ENCODE measurements at regions not wholly inside any gene's neighbourhood (a gene's known extent, or its start where the extent isn't known, plus 50 kb on each side); places are given as distances from the start of the nearest gene placed in this dataset.

DNA sequence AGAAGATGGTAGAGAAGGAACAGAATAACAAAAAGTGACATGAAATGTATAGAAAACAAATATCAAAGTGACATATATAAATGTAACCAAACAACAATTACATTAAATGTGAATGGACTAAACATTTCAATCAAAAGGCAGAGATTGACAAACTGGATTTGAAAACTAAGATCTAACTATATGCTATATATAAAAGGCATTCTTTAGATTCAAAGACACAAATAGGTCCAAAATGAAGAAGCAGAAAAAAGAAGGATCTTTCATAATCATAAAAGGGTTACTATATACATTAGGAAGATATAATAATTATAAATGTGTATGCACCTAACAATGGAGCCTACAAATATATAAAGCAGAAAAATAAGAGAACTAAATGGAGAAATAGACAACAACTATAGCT is 183.7 kb downstream of the METTL4 start:
- Mint-ChIP-seq H3K4me3 (no peak overlapping the region), H3K27me3 (peaks cover 4% of the 10 kb centered on the region), H3K4me1 (no peaks in the 10 kb centered on the region), H3K27ac (no peak overlapping the region), H3K36me3 (ENCODE audit: low read depth) (no peaks in the 10 kb centered on the region), H3K9me3 (peaks cover 10% of the 10 kb centered on the region)
- ATAC-seq (no peak), DNase-seq (no peak)

DNA sequence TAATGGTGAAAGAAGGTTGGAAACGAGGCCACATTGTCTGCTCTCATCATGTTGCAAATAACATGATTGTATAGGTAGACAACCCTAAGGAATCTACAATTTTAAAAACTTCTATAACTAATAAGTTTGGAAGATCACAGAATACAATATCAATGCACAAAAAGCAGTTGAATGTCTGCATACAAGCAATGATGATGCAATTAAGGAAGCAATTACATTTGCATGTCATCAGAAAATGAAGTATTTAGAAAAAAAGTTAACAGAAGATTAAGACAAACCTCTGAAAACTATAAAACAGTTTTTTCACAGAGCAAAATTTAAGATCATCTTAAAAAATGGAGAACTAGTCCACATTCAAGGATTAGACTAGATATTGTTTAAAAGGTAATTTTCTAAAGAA is 181.1 kb downstream of the METTL4 start:
- DNase-seq = no peak
- peaks cover 4% of the 10 kb centered on the region for H3K27me3 Mint-ChIP-seq
- peaks cover 10% of the 10 kb centered on the region for H3K9me3 Mint-ChIP-seq
- no peak overlapping the region for H3K27ac Mint-ChIP-seq
- H3K36me3 Mint-ChIP-seq (ENCODE audit: low read depth) = no peaks in the 10 kb centered on the region
- H3K4me1 Mint-ChIP-seq = no peaks in the 10 kb centered on the region
- H3K4me3 Mint-ChIP-seq = no peak overlapping the region
- ATAC-seq = no peak

DNA sequence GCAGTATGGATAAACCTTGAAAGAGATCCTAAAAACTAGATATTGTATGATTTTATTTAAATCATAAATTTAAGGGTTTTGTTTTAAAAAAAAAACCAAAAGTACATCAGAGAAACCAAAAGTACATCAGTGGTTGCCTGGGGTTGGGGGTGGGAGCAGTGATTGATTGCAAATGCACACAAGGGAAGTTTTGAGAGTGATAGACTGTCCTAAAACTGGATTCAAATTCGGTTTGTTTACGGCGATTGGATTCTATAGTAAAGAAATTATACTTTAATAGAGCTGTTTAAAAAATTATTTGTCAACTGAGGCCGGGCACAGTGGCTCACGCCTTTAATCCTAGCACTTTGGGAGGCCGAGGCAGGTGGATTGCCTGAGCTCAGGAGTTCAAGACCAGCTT is 179.8 kb downstream of the METTL4 start:
- Mint-ChIP-seq H3K27ac (no peak overlapping the region), H3K9me3 (peaks cover 4% of the 10 kb centered on the region), H3K4me1 (no peaks in the 10 kb centered on the region), H3K27me3 (peaks cover 2% of the 10 kb centered on the region), H3K36me3 (ENCODE audit: low read depth) (no peaks in the 10 kb centered on the region), H3K4me3 (no peak overlapping the region)
- no peak for ATAC-seq
- no peak for DNase-seq

DNA sequence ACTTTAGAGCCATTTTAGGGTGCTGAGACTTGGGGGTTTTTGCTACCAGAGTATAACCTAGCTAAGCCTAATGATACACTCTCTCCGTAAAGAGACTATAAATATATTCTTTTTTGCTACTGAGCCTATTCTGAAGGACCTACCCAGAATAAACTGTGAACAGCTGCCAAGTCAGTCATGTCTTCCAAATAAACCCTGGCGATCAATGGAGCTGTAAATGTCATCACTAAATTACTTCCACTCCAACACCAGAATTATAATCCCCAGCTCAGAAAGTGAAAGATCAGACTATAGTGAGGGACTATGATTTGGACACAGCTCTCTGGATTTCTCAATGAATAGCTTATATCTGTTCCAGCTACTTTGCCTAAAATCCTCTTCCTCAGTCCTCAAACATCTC is 178.9 kb downstream of the METTL4 start:
- DNase-seq (no peak), ATAC-seq (no peak)
- no peaks in the 10 kb centered on the region for H3K4me1 Mint-ChIP-seq
- H3K9me3 Mint-ChIP-seq = no peaks in the 10 kb centered on the region
- H3K4me3 Mint-ChIP-seq = no peak overlapping the region
- peaks cover 4% of the 10 kb centered on the region for H3K27me3 Mint-ChIP-seq
- no peak overlapping the region for H3K27ac Mint-ChIP-seq
- no peaks in the 10 kb centered on the region for H3K36me3 Mint-ChIP-seq (ENCODE audit: low read depth)

DNA sequence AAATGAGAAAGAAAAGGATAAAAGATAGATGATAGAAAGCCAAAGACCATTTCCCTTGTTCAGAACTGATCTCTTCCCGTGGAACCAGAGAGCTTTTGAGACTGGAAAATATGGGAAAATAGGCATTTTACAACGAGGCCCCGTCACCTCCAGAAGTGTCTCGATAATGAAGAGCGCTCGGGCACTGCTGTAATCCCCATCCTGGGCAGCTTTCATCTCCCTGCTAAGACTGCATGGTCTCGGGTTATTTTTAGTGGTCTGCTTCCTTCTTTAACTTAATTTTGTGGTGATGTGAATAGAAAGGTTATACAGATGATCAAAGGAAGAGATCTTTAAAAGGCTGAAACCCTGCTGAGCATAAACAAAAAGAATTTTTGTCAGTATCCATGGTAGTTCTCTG is 176.6 kb downstream of the METTL4 start:
- no peak for ATAC-seq
- Mint-ChIP-seq H3K4me3 (no peak overlapping the region), H3K9me3 (no peaks in the 10 kb centered on the region), H3K27ac (no peak overlapping the region), H3K4me1 (no peaks in the 10 kb centered on the region), H3K36me3 (ENCODE audit: low read depth) (no peaks in the 10 kb centered on the region), H3K27me3 (peaks cover 7% of the 10 kb centered on the region)
- no peak for DNase-seq

DNA sequence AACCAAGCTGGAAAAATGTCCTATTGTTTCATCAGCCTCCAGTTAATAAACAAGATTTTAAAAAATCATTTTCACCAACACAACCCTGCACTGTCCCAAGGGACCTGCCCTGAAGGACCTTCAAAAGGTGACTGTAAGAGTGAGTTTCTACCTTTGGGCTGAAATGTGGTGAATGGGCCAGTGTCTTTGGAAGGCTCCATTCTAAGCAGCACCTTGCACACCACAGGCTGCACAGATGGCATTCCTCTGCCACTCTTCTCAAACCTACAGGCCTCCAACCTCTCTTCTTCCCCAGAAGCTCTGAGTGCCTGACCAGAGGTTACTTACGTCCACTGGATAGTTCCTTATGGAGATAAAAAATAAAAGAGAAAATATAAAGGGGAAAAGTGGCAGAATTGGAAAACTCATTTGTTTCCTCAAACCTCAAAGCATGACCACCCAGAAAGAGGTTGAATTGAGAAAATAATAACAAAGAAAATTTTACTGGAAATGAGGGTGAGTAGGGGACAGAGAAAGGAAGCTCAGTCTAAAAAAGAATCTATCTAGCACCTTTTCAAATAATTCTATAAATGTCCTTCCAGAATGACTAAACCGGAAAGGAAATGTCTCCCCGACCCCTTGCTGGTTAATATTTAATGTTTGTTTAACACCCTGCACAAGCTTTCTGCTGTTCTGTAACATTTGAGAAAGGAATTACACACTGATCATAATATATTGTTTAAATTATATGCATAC is 175.7 kb downstream of the METTL4 start:
- ATAC-seq (no peak), DNase-seq (no peak)
- no peak overlapping the region for H3K4me3 Mint-ChIP-seq
- no peaks in the 10 kb centered on the region for H3K4me1 Mint-ChIP-seq
- H3K36me3 Mint-ChIP-seq (ENCODE audit: low read depth) = no peaks in the 10 kb centered on the region
- no peaks in the 10 kb centered on the region for H3K9me3 Mint-ChIP-seq
- peaks cover 7% of the 10 kb centered on the region for H3K27me3 Mint-ChIP-seq
- H3K27ac Mint-ChIP-seq = no peak overlapping the region

DNA sequence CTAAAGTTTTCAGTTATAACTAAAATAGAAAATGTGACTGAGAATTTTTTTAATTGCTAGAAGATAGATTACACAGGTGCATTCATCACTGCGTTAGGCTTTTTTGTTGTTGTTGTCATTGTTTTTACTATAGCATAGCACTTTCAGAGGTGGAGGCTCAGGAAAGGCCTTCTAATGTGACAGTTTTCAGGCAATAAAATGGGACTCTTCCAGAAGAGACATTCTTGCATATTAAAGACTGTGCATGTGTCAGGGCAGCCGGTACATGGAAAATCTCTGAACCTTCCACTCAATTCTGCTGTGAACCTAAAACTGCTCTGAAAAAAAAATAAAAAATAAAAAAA is 175.2 kb downstream of the METTL4 start:
- no peak for ATAC-seq

DNA sequence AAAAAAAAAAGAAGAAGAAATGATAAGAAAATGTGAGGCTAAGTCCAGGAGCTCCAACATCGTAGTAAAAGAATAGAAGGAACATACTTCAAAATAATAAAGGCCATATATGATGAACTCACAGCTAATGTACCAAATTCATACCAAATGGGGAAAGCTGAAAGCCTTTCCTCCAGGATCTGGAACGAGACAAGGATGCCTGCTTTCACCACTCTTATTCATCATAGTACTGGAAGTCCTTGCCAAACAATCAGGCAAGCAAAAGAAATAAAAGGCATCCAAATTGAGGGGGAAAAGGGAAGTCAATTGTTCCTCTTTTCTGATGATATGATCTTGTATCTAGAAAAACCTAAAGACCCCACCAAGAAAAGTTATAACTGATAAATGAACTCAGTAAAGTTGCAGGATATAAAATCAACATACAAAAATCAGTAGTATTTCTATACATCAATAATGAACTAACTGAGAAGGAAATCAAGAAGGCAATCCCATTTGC is 170.6 kb downstream of the METTL4 start:
- ATAC-seq (no peak), DNase-seq (no peak)
- Mint-ChIP-seq H3K27me3 (peaks cover 5% of the 10 kb centered on the region), H3K9me3 (no peaks in the 10 kb centered on the region), H3K27ac (no peak overlapping the region), H3K4me3 (no peak overlapping the region), H3K4me1 (no peaks in the 10 kb centered on the region), H3K36me3 (ENCODE audit: low read depth) (no peaks in the 10 kb centered on the region)

More for the DNA sequence above, 175.2 kb downstream of the METTL4 start:
- Mint-ChIP-seq H3K4me3 (no peak overlapping the region), H3K4me1 (no peaks in the 10 kb centered on the region), H3K9me3 (no peaks in the 10 kb centered on the region), H3K27me3 (peaks cover 7% of the 10 kb centered on the region), H3K27ac (no peak overlapping the region), H3K36me3 (ENCODE audit: low read depth) (no peaks in the 10 kb centered on the region)
- DNase-seq = no peak

DNA sequence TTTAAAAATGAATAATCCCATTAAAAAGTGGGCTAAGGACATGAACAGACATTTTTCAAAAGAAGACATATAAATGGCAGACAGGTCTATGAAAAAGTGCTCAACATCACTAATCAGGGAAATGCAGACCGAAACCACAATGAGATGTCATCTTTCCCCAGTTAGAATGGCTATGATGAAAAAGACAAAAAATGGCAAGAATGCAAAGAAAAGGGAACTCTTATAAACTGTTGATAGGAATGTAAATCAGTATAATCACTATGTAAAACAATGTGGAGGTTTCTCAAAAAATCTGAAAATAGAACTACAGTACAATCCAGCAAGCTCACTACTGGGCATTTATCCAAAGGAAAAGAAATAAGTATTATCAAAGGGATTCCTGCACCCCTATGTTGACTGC is 169.2 kb downstream of the METTL4 start:
- H3K4me1 Mint-ChIP-seq = no peaks in the 10 kb centered on the region
- no peak for ATAC-seq
- H3K9me3 Mint-ChIP-seq = no peaks in the 10 kb centered on the region
- peaks cover 3% of the 10 kb centered on the region for H3K27me3 Mint-ChIP-seq
- no peak overlapping the region for H3K4me3 Mint-ChIP-seq
- no peak overlapping the region for H3K27ac Mint-ChIP-seq
- no peak for DNase-seq
- H3K36me3 Mint-ChIP-seq (ENCODE audit: low read depth) = no peaks in the 10 kb centered on the region

DNA sequence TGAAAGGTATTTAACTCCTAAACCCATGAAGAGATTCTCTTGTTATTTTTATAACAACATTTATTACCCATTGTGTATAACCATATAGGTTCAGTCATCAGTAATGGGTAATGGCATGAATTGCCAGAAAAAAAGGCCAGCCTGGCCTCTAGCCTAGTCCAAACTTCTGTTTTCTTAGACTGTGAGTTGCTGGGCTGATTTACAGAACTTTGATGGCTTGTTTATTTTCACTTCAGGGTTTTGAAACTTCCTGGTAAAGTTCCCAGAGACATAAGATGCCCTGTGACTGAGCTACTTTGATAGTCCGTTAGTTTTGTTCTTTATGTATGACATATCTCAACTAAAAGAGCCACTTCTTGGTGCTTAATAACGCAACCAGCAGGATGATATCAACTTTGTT is 164.8 kb downstream of the METTL4 start:
- Mint-ChIP-seq H3K9me3 (no peaks in the 10 kb centered on the region), H3K4me3 (no peak overlapping the region)

DNA sequence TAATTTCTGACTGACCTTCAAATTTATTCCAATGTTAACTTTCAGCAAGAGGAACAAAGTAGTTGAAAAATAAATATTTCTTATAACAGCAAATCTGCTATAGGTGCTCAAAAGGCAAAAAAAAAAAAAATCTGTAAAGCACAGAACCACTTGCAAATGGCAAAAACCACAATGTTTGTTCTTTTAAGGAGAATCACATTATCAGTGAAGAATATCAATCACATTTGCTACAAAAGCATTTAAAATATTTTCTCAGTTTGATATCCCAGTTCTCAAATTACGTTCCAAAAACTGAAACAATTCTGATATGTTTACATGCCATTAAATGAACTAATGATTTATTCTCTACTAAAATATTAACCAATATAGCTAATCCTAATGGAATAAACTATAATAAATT is 163.3 kb downstream of the METTL4 start:
- no peak for ATAC-seq
- Mint-ChIP-seq H3K4me1 (no peaks in the 10 kb centered on the region), H3K27ac (no peak overlapping the region), H3K36me3 (ENCODE audit: low read depth) (no peaks in the 10 kb centered on the region), H3K27me3 (peaks cover 6% of the 10 kb centered on the region), H3K9me3 (no peaks in the 10 kb centered on the region), H3K4me3 (no peak overlapping the region)
- no peak for DNase-seq

More for the DNA sequence above, 164.8 kb downstream of the METTL4 start:
- Mint-ChIP-seq H3K27ac (no peak overlapping the region), H3K36me3 (ENCODE audit: low read depth) (no peaks in the 10 kb centered on the region), H3K4me1 (no peaks in the 10 kb centered on the region), H3K27me3 (peaks cover 1% of the 10 kb centered on the region)
- ATAC-seq = no peak
- DNase-seq = no peak

DNA sequence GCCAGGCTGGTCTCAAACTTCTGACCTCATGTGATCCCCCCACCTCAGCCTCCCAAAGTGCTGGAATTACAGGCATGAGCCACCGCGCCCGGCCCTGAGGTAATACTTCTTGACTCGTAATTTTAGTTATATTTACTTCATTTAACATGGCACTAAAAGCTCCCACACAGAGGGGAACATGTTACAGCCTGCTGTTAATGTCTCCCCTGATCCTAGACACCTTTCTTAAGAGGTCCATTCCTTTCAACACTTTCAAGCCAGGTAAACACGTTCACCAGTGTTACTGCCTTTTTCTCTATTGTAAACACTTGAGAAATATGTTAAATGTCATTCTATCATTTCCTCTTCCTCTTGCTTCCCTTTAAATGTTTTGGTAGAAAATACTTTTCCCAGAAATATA is 161.4 kb downstream of the METTL4 start:
- Mint-ChIP-seq H3K27ac (no peak overlapping the region), H3K27me3 (peaks cover 6% of the 10 kb centered on the region), H3K9me3 (no peaks in the 10 kb centered on the region), H3K36me3 (ENCODE audit: low read depth) (no peaks in the 10 kb centered on the region), H3K4me1 (no peaks in the 10 kb centered on the region), H3K4me3 (no peak overlapping the region)
- ATAC-seq (no peak), DNase-seq (no peak)

DNA sequence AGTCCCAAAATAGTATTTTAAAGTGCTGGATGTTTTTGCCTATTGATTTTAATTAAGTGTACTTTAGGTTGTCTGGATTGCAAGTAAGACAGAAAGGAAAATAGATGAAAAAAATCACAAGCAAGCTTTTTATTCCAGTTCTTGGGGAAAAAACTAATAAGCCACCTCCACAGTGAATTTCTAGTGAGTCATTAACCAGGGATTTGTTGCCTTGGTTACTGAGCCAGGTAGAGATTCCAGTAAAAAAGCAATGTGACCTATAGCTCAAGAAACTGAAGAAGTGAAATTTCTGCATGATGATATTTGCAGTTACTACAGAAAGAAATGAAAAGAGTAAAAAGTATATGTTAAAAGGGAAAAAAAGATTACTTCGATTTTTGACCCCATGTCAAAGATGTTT is 160.6 kb downstream of the METTL4 start:
- H3K27me3 Mint-ChIP-seq = peaks cover 6% of the 10 kb centered on the region
- H3K4me1 Mint-ChIP-seq = no peaks in the 10 kb centered on the region
- no peak overlapping the region for H3K4me3 Mint-ChIP-seq
- no peak overlapping the region for H3K27ac Mint-ChIP-seq
- no peaks in the 10 kb centered on the region for H3K9me3 Mint-ChIP-seq
- DNase-seq = no peak
- ATAC-seq = no peak
- H3K36me3 Mint-ChIP-seq (ENCODE audit: low read depth) = no peaks in the 10 kb centered on the region

DNA sequence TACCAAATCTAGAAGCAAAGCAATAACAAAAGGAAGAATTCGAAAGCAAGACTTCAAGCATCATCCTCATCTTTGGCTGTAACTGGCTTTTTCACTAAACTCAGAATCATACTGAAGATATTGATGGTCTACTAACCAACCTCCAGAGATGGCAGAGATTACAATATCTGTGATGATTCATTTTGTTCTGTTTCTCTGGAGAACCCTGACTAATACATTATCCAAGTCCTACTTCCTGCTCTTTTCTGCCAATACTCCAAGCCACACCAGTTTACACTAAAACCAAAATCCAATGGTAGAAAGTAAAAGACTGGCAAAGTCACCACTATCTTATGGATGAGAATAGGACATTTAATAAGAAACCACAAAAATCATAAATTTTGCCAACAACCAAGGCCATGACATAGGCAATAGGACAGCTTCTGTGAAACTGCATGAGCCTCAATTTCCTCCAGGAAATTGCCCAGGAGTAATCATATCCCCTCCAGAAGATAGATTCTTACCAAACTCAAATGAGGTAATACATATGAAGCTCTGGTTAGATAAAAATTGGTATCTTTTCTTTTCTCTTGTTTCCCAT is 159.8 kb downstream of the METTL4 start:
- H3K27me3 Mint-ChIP-seq = peaks cover 6% of the 10 kb centered on the region
- ATAC-seq = no peak
- H3K27ac Mint-ChIP-seq = no peak overlapping the region
- H3K36me3 Mint-ChIP-seq (ENCODE audit: low read depth) = no peaks in the 10 kb centered on the region
- no peak overlapping the region for H3K4me3 Mint-ChIP-seq
- H3K4me1 Mint-ChIP-seq = no peaks in the 10 kb centered on the region
- no peak for DNase-seq
- H3K9me3 Mint-ChIP-seq = no peaks in the 10 kb centered on the region

DNA sequence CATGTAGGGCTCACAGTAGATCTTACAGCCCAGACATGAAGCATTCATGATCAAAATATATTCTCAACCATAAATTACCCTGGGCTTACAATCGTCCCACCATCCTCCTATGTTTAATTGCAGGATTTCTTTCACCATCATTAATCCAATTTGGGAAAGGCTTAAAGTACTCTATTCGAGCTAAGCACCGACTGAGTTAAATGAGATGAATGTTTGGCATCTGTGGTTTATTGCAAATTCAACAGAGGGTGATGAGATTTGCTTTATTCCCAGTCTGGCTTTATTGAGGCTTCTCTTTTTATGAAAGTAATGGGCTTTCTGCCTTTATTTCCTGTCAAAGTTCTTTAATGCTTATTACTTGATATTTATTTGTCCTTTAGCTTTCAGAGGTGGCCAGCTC is 159.0 kb downstream of the METTL4 start:
- ATAC-seq = no peak
- Mint-ChIP-seq H3K9me3 (no peaks in the 10 kb centered on the region), H3K4me1 (no peaks in the 10 kb centered on the region), H3K27me3 (peaks cover 6% of the 10 kb centered on the region), H3K4me3 (no peak overlapping the region), H3K36me3 (ENCODE audit: low read depth) (no peaks in the 10 kb centered on the region), H3K27ac (no peak overlapping the region)
- DNase-seq = no peak

Data from activated naive CD8-positive, alpha-beta T cell treated with anti-CD3 and anti-CD28 coated beads, Interleukin-2, amount 50 U/mL, for 24 hours (primary cell).